HG02885 (cell line): ENCODE measurements at regions not wholly inside any gene's neighbourhood (a gene's known extent, or its start where the extent isn't known, plus 50 kb on each side); places are given as distances from the start of the nearest gene placed in this dataset.
"Not testable (repeated sequence)": the region's sequence is repeated elsewhere in the genome, so short reads cannot be mapped to it uniquely, and the experiment has no call there.

ENCODE experiments used
- ATAC-seq: cut with Tn5 transposase; IDR thresholded peaks from one replicate; pipeline ENCODE4 v1.9.1; 2021; ENCODE audit warnings: mild to moderate bottlenecking; ENCODE audit not compliant: unreplicated experiment, poor library complexity

GRCh38 chrX:138986235-138986634, 274.7 kb upstream of the FGF13 start:
- ATAC-seq: no peak

DNA sequence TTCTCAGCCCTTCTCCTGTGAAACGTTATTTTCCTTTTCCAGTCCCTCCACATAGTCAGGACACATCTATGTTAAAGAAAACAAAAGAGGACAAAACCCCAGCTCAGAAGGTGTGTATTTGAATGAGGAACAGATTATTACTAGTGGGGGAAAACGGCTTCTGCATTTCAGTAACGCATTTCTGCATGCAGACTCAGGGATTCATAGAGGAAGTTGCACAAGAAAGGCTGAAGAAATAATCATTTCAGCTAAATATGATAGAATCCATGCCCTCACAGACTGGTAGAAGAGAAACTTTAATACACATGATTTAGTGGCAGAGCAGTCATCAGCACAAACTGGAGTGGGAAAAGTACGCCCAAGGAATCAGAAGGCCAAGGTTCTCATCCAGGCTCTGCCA, 270.8 kb upstream of the FGF13 start:
- ATAC-seq: no peak

- ATAC-seq: no peak
These were observed 253.0 kb upstream of the FGF13 start for GRCh38 chrX:138964501-138964900.

DNA sequence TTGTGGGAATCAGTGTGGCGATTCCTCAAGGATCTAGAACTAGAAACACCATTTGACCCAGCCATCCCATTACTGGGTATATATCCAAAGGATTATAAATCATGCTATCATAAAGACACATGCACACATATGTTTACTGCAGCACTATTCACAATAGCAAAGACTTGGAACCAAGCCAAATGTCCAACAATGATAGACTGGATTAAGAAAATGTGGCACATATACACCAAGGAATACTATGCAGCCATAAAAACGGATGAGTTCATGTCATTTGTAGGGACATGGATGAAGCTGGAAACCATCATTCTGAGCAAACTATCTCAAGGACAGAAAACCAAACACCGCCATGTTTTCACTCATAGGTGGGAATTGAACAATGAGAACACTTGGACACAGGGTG, 250.9 kb upstream of the FGF13 start:
- not testable (repeated sequence) for ATAC-seq

DNA sequence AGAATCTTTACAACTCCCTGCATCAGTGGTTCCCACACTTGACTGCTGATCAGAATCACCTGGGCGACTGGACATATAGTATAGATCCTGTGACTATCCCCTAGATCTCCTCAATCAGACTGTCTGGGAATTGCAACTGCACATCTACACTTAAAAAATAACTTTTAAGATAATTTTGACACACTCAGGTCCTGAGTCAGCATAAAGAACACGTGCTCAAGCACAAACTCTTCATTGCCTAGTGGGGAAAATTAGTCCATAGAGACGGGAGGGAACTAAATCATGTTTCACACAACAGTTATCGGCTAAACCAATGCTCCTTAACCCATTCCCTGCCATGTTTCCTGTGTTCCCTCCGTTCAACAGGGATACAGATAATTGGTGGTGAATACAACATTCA, 243.5 kb upstream of the FGF13 start:
- no peak for ATAC-seq

- no peak for ATAC-seq
These were observed 235.4 kb upstream of the FGF13 start for GRCh38 chrX:138946926-138947325.

DNA sequence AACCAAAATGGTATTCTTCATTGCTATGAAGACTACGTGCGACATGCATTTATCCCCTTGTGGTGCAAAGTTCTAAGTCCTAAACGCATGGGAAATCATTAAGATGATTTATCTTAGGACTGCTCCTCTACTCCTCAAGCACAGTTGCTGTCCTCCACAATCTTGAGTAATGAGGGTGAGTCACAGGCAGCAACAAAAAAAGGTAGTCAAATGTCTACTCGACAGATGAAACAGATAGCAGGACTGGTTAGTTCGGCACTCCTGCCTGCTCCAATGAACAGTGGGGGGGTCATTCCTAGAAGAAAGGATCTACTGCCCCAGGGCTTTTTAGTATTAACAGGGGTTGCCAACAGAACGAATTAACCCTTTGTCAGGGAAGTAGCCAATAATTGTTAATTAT, 233.7 kb upstream of the FGF13 start:
- no peak for ATAC-seq

DNA sequence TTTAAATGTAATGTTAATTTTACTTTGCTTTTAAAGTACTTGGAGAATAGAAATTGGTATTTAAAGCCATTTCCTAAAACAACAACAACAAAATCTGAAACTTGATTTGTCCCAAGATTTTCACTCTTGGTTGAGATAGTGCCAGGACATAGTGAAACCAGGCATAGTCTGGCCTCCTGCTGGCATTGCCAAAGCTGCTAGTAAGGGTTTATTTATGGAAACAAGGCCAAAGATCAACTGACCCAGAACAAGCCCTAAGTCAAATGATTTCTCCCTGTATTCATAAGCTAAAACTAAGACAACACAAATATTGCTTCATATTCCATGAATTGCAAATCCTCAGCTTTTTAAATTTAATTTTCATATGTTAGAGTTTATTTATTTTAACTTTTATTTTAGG, 227.5 kb upstream of the FGF13 start:
- ATAC-seq: no peak

- ATAC-seq: no peak
These were observed 226.5 kb upstream of the FGF13 start for GRCh38 chrX:138938003-138938402.

GRCh38 chrX:138931212-138931611, 219.7 kb upstream of the FGF13 start:
- ATAC-seq: no peak

GRCh38 chrX:138930583-138930945, 219.0 kb upstream of the FGF13 start:
- ATAC-seq: no peak

DNA sequence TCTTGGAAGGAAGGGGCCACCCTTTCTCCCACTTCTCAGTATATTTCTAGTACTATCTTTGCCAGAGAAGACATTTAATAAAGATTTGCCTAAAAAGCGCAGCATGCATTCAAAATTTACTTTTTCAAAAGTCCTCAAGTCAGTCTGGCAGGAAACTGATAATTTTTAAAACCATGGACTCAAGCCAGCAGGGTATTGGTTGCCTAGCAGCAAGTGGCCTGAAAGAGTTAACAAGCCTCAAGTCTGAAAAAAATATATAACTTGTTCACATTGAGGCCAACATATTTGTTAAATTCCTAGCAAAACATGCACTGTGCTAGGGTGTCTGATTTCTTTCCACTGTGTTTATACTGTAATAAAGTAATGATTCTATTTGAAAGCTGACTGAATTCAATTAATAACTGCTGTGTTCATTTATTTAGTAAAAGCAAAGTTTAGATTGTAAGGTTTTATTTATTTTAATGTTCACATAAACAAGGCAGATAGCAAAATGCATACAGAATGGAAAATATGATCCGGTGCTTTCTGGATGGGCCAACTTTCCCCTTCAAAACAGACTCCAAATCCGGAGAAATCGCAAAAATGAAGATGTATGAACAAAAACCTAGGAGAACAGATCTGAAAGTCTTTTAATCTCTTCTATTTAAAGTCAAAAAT, 218.5 kb upstream of the FGF13 start:
- no peak for ATAC-seq

- ATAC-seq: no peak
These were observed 217.4 kb upstream of the FGF13 start for GRCh38 chrX:138928737-138929459.

DNA sequence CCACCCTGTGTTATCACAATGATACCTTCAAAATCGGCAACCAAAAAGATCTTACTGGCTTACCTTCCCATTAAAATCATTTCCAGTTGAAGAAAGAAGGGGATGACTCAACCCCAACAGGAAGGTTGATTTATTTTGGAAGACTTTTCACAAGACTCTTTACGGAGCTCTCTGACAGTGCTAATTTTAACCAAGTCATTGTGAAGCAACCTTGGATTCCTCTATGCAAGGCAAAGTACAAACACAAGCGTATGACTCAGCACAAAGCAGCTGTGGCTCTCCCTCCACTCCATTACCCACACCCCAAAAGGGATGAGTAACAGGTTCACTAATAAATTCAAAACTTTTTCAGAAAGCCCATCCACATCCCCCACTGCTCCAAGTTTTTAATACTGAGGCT, 213.8 kb upstream of the FGF13 start:
- ATAC-seq: no peak

DNA sequence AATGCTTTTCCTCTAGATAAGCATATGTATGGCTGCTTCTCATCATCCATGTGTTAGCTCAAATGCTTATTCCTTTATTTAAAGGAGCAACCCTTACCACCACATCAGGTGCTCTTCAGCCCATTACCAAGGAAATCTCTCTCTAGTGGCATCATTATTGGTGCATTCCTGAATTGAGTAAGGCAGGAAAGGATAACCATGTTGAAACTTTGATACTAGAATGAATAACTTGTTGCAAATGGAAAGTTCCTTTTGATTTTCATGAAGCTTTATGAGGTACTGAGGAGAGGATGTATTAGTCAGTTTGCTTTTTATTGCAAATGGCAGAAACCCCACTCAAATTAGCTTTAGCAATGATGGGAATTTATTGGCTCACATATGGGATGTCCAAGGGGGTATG, 212.3 kb upstream of the FGF13 start:
- ATAC-seq: no peak

DNA sequence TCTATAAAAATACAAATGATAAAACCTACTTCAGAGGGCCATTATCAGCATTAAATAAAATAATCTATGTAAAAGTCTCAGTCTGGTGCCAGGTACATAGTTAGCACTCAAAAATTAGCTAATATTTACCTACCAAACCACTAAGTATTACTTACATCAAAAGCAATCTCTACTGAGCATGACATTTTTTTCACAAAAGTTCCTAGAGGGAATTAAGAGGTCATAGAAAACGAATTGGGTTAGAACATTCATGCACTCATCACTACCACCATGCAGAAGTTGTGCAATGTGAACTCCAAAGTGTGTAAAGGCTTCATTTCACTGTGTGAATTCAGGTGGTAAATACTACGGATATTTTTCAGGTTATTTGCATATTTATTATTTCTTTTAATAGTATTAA, 209.5 kb upstream of the FGF13 start:
- ATAC-seq: no peak

- ATAC-seq: no peak
These were observed 206.3 kb upstream of the FGF13 start for GRCh38 chrX:138917781-138918180.

- no peak for ATAC-seq
These were observed 203.2 kb upstream of the FGF13 start for GRCh38 chrX:138914767-138915166.

- ATAC-seq: no peak
These were observed 197.1 kb upstream of the FGF13 start for GRCh38 chrX:138908577-138908976.

DNA sequence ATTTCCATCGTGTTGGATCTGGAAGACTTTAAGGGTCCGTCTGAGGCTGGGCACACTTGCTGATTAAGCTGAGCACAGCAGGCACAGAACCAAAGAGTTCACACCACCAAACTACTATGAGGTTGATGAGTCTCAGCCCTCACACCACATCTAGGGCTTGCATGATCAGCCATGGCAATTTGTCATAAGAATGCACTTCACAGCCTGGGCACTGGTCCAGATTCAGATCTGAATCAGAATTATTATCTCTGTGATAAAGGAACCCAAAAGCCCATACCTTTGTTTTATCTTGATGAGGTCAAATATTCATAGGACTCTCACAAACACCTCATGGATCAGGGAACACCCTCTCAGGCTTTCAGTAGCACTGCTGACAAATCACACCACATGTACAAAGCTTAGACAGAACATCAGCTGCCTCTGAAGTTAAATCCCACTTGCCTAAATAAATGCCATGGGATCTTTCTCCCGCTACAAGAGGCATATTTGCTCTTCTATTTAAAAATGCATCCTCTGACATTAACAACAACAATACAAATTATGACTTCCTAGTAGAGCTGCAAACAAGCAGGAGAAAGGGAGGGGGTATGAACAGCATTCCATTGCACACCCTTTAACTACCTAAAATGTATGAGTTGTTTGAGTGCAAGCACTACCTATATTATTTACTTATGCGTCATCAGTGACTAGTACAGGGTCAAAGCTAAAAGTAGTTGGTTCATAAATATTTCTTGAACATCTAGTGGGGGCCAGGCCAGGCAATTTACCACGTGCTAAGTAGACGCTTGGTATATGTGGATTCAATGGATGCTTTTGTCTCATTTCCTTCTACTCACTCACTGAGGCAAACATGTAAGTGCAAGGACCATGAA, 186.3 kb upstream of the FGF13 start:
- ATAC-seq: no peak

DNA sequence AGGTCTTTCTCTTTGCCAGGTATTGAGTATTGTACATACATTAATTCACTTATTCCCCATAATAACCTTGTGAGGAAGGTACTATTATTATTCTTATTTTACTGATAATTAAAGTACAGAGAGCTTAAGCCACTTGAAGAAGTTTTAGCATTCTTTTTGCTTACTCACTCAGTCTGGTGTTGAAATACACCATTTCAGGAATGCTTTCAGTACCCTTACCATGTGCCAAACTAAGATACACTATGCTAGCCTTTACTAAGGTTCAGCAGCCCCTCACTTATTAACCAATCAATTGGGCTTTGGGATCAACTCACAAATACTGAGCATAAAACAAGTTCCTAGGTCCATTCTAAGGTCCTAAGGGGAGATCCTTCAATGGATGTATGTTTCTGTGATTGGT, 179.0 kb upstream of the FGF13 start:
- ATAC-seq: no peak
